H9 (cell line): ENCODE measurements at regions not wholly inside any gene's neighbourhood (a gene's known extent, or its start where the extent isn't known, plus 50 kb on each side); places are given as distances from the start of the nearest gene placed in this dataset.

ENCODE experiments used
- DNase-seq: peaks from one replicate; pipeline ENCODE4 v3.0.0-alpha.2; 2017
- H2AFZ ChIP-seq: one replicate; pipeline ENCODE4 v1.6.1; 2013; ENCODE audit warnings: mild to moderate bottlenecking, low read length, control low read depth, moderate library complexity
- H2AK5ac ChIP-seq: 2 replicates; pipeline ENCODE4 v1.6.1; 2013; ENCODE audit warnings: low read length, control low read depth, mixed read lengths; ENCODE audit not compliant: insufficient read length
- H2BK120ac ChIP-seq: one replicate; pipeline ENCODE4 v1.6.1; 2013; ENCODE audit warnings: low read depth, mild to moderate bottlenecking, low read length, control low read depth, inconsistent platforms; ENCODE audit not compliant: poor library complexity, severe bottlenecking
- H2BK12ac ChIP-seq: 2 replicates; pipeline ENCODE4 v1.6.1; 2013; ENCODE audit warnings: low read length, control low read depth, mixed read lengths, low read depth; ENCODE audit not compliant: insufficient read length
- H2BK15ac ChIP-seq: 2 replicates; pipeline ENCODE4 v1.6.1; 2013; ENCODE audit warnings: low read depth, low read length, control low read depth
- H2BK20ac ChIP-seq: one replicate; pipeline ENCODE4 v1.6.1; 2013; ENCODE audit warnings: low read depth, mild to moderate bottlenecking, low read length, control low read depth, inconsistent platforms; ENCODE audit not compliant: poor library complexity, severe bottlenecking
- H2BK5ac ChIP-seq: 2 replicates; pipeline ENCODE4 v1.6.1; 2013; ENCODE audit warnings: low read length, control low read depth, mixed read lengths; ENCODE audit not compliant: insufficient read length
- H3K14ac ChIP-seq: 2 replicates; pipeline ENCODE4 v1.6.1; 2013; ENCODE audit warnings: low read length, control low read depth; ENCODE audit not compliant: insufficient read depth
- H3K18ac ChIP-seq: 2 replicates; pipeline ENCODE4 v1.6.1; 2013; ENCODE audit warnings: low read depth, mild to moderate bottlenecking, mixed read lengths, low read length, control low read depth; ENCODE audit not compliant: insufficient read length
- H3K23ac ChIP-seq: 2 replicates; pipeline ENCODE4 v1.6.1; 2013; ENCODE audit warnings: low read length, control low read depth, mixed read lengths, low read depth; ENCODE audit not compliant: insufficient read length
- H3K23me2 ChIP-seq: 2 replicates; pipeline ENCODE4 v1.6.1; 2013; ENCODE audit warnings: low read depth, mild to moderate bottlenecking, mixed read lengths, low read length, control low read depth; ENCODE audit not compliant: insufficient read length, poor library complexity, severe bottlenecking
- H3K27ac ChIP-seq: 2 replicates; pipeline ENCODE4 v1.5.1; 2013; ENCODE audit warnings: low read length, control low read depth, mixed read lengths, low read depth; ENCODE audit not compliant: insufficient read length
- H3K27me3 ChIP-seq: 2 replicates; pipeline ENCODE4 v1.6.1; 2013; ENCODE audit warnings: low read length, control low read depth, inconsistent platforms; ENCODE audit not compliant: insufficient read depth
- H3K4ac ChIP-seq: 2 replicates; pipeline ENCODE4 v1.6.1; 2013; ENCODE audit warnings: low read depth, mild to moderate bottlenecking, control low read depth, inconsistent platforms, low read length, moderate library complexity
- H3K4me1 ChIP-seq: 2 replicates; pipeline ENCODE4 v1.6.1; 2013; ENCODE audit warnings: low read length, control low read depth, inconsistent platforms; ENCODE audit not compliant: insufficient read depth
- H3K4me2 ChIP-seq: 2 replicates; pipeline ENCODE4 v1.6.1; 2013; ENCODE audit warnings: low read length, control low read depth, mixed read lengths; ENCODE audit not compliant: insufficient read length, insufficient read depth
- H3K56ac ChIP-seq: 2 replicates; pipeline ENCODE4 v1.6.1; 2013; ENCODE audit warnings: low read depth, mild to moderate bottlenecking, mixed read lengths, low read length, control low read depth; ENCODE audit not compliant: insufficient read length
- H3K79me1 ChIP-seq: 2 replicates; pipeline ENCODE4 v1.6.1; 2013; ENCODE audit warnings: low read depth, mild to moderate bottlenecking, moderate library complexity, low read length, control low read depth, inconsistent platforms; ENCODE audit not compliant: insufficient read depth, poor library complexity, severe bottlenecking
- H3K79me2 ChIP-seq: 2 replicates; pipeline ENCODE4 v1.6.1; 2013; ENCODE audit warnings: low read length, control low read depth, inconsistent platforms; ENCODE audit not compliant: insufficient read depth
- H3K9ac ChIP-seq: 2 replicates; pipeline ENCODE4 v1.6.1; 2013; ENCODE audit warnings: low read length, control low read depth, mixed read lengths; ENCODE audit not compliant: insufficient read length; ENCODE audit errors: extremely low read depth
- H3K9me3 ChIP-seq: one replicate; pipeline ENCODE4 v1.6.1; 2013; ENCODE audit warnings: low read depth, low read length, inconsistent platforms; ENCODE audit not compliant: control insufficient read depth
- H3T11ph ChIP-seq: one replicate; pipeline ENCODE4 v1.6.1; 2013; ENCODE audit warnings: mild to moderate bottlenecking, low read length, control low read depth, inconsistent platforms
- H4K20me1 ChIP-seq: one replicate; pipeline ENCODE4 v1.6.1; 2013; ENCODE audit not compliant: control insufficient read depth, insufficient read length, insufficient read depth
- H4K5ac ChIP-seq: 2 replicates; pipeline ENCODE4 v1.6.1; 2013; ENCODE audit warnings: low read depth, mild to moderate bottlenecking, mixed read lengths, low read length, control low read depth; ENCODE audit not compliant: insufficient read length
- H4K8ac ChIP-seq: replicated peaks from 2 replicates; pipeline ENCODE4 v1.6.1; 2013; ENCODE audit warnings: low read length, control low read depth, mixed read lengths, low read depth; ENCODE audit not compliant: insufficient read length
- H4K91ac ChIP-seq: 2 replicates; pipeline ENCODE4 v1.6.1; 2013; ENCODE audit warnings: low read depth, mild to moderate bottlenecking, moderate library complexity, mixed read lengths, low read length, control low read depth; ENCODE audit not compliant: insufficient read length
- H3K27ac Mint-ChIP-seq, 3 experiments: 2 replicates in 2 of 3; 3 replicates in 1 of 3; pipeline ENCODE4 v1.8.0; 2020 to 2021; ENCODE audit warnings: mixed read lengths in 3 of 3, mild to moderate bottlenecking in 1 of 3, moderate library complexity in 1 of 3
- H3K27me3 Mint-ChIP-seq: 2 replicates; pipeline ENCODE4 v1.8.0; 2021; ENCODE audit warnings: low read depth, mild to moderate bottlenecking, moderate library complexity, mixed read lengths
- H3K36me3 Mint-ChIP-seq, 3 experiments: 2 replicates in 2 of 3; 3 replicates in 1 of 3; pipeline ENCODE4 v1.8.0; 2020 to 2021; ENCODE audit warnings: low read depth in 3 of 3, mixed read lengths in 3 of 3; ENCODE audit not compliant: insufficient read depth in 1 of 3
- H3K4me1 Mint-ChIP-seq, 2 experiments: 2 replicates each; pipeline ENCODE4 v1.8.0; 2020; ENCODE audit warnings: mixed read lengths in 2 of 2
- H3K4me3 Mint-ChIP-seq, 2 experiments: 2 replicates in 1 of 2; 3 replicates in 1 of 2; pipeline ENCODE4 v1.8.0; 2020 to 2021; ENCODE audit warnings: mild to moderate bottlenecking in 2 of 2, mixed read lengths in 2 of 2, moderate library complexity in 1 of 2
- H3K9me3 Mint-ChIP-seq, 2 experiments: 2 replicates in 1 of 2; 3 replicates in 1 of 2; pipeline ENCODE4 v1.8.0; 2020; ENCODE audit warnings: mild to moderate bottlenecking in 2 of 2, mixed read lengths in 2 of 2, moderate library complexity in 1 of 2
- CTCF ChIP-seq: fragments of 200-600 bp; sonication (generic); conservative IDR thresholded peaks from 3 replicates; pipeline ENCODE4 v1.8.0; 2021; ENCODE audit warnings: antibody characterized with exemption, mild to moderate bottlenecking

GRCh38 chr21:25220954-25221353 is 386.3 kb downstream of the MRPL39 start:
- H2BK15ac ChIP-seq = no peak overlapping the region

More at GRCh38 chr21:25220954-25221353, 386.3 kb downstream of the MRPL39 start:
- Histone ChIP-seq H3K79me2 (no peaks in the 10 kb centered on the region), H3K56ac (no peak overlapping the region), H3K23me2 (no peaks in the 10 kb centered on the region), H3T11ph (no peak overlapping the region), H3K9ac (no peak overlapping the region), H3K27me3 (no peaks in the 10 kb centered on the region), H2BK5ac (no peak overlapping the region), H3K79me1 (no peaks in the 10 kb centered on the region), H3K23ac (no peak overlapping the region), H2BK20ac (no peak overlapping the region), H2BK120ac (no peak overlapping the region), H2AFZ (no peak overlapping the region), H3K14ac (no peak overlapping the region), H3K4ac (no peak overlapping the region), H3K18ac (no peak overlapping the region), H4K8ac (no peak overlapping the region), H4K91ac (no peak overlapping the region), H3K27ac (no peak overlapping the region), H4K5ac (no peak overlapping the region), H3K4me2 (no peak overlapping the region), H2AK5ac (no peak overlapping the region), H3K9me3 (no peaks in the 10 kb centered on the region), H2BK12ac (no peak overlapping the region), H4K20me1 (no peaks in the 10 kb centered on the region), H3K4me1 (no peaks in the 10 kb centered on the region)
- Mint-ChIP-seq H3K27me3 (no peaks in the 10 kb centered on the region), H3K4me1 (no peaks in the 10 kb centered on the region), H3K4me3 (no peak overlapping the region), H3K27ac (no peak overlapping the region), H3K36me3 (peaks cover 7 to 10% (median 9%) of the 10 kb centered on the region in 3 experiments; a peak in 6 of 7 replicates), H3K9me3 (peaks cover 40 to 57% of the 10 kb centered on the region in 2 experiments)
- TF ChIP-seq CTCF = no peak
- DNase-seq = no peak
